ENCODE measurements at regions not wholly inside any gene's neighbourhood (a gene's known extent, or its start where the extent isn't known, plus 50 kb on each side); places are given as distances from the start of the nearest gene placed in this dataset.
A peak's percentile ranks its signal among the peaks of the same experiment; 100 is the strongest.

GRCh38 chr6:27183060-27183832 is 64.3 kb upstream of the PRSS16 start:
- H3K9ac ChIP-seq (ENCODE audit: low read length): no peak overlapping the region
- no peaks in the 10 kb centered on the region for H3K9me2 ChIP-seq (ENCODE audit: low read depth, low read length)
- no peak overlapping the region for H3K4me3 ChIP-seq (ENCODE audit: low read depth, low read length, poor library complexity, severe bottlenecking)
- H3K27ac ChIP-seq (ENCODE audit: low read depth, low read length, poor library complexity, severe bottlenecking): no peak overlapping the region
- H3K79me2 ChIP-seq (ENCODE audit: insufficient read depth, low read length): no peaks in the 10 kb centered on the region
- TF ChIP-seq EZH2 (IDR thresholded peaks at IDR 0.05; ENCODE audit: borderline replicate concordance, low read length) (no peak), CTCF (IDR thresholded peaks at IDR 0.05; ENCODE audit: low read length) (peak; percentile 27; the same call in 1 of the 2 replicates)
- H3K36me3 ChIP-seq (ENCODE audit: insufficient read depth, low read length): no peaks in the 10 kb centered on the region
- no peaks in the 10 kb centered on the region for H3K9me3 ChIP-seq (ENCODE audit: low read length)
- no peak overlapping the region for H3K4me2 ChIP-seq (ENCODE audit: low read length)
- no peaks in the 10 kb centered on the region for H4K20me1 ChIP-seq (ENCODE audit: insufficient read depth, low read length)
- H3K27me3 ChIP-seq (ENCODE audit: insufficient read depth, low read length): no peaks in the 10 kb centered on the region
- no peaks in the 10 kb centered on the region for H3F3A ChIP-seq (ENCODE audit: insufficient read depth, low read length)
- peaks cover 9% of the 10 kb centered on the region for H3K4me1 ChIP-seq (ENCODE audit: insufficient read depth, low read length, severe bottlenecking)
- no peak overlapping the region for H2AFZ ChIP-seq (ENCODE audit: low read length)

- Histone ChIP-seq H3K4me3 (ENCODE audit: low read depth, low read length, poor library complexity, severe bottlenecking) (peak overlapping the region; percentile 64), H3K27ac (ENCODE audit: low read depth, low read length, poor library complexity, severe bottlenecking) (no peak overlapping the region)
Observed at GRCh38 chr6:27187231-27188060, 60.1 kb upstream of the PRSS16 start.

More at GRCh38 chr6:27187231-27188060, 60.1 kb upstream of the PRSS16 start:
- no peaks in the 10 kb centered on the region for H3K79me2 ChIP-seq (ENCODE audit: insufficient read depth, low read length)
- H3K36me3 ChIP-seq (ENCODE audit: insufficient read depth, low read length): no peaks in the 10 kb centered on the region
- H3K9me2 ChIP-seq (ENCODE audit: low read depth, low read length): no peaks in the 10 kb centered on the region
- H3K27me3 ChIP-seq (ENCODE audit: insufficient read depth, low read length): no peaks in the 10 kb centered on the region
- TF ChIP-seq EZH2 (IDR thresholded peaks at IDR 0.05; ENCODE audit: borderline replicate concordance, low read length) (no peak), CTCF (IDR thresholded peaks at IDR 0.05; ENCODE audit: low read length) (no peak)
- H4K20me1 ChIP-seq (ENCODE audit: insufficient read depth, low read length): no peaks in the 10 kb centered on the region
- peak overlapping the region; percentile 67 for H3K4me2 ChIP-seq (ENCODE audit: low read length)
- H3K9ac ChIP-seq (ENCODE audit: low read length): peak overlapping the region; percentile 66
- H3K4me1 ChIP-seq (ENCODE audit: insufficient read depth, low read length, severe bottlenecking): peaks cover 8% of the 10 kb centered on the region
- peak overlapping the region; percentile 23 for H2AFZ ChIP-seq (ENCODE audit: low read length)
- no peaks in the 10 kb centered on the region for H3F3A ChIP-seq (ENCODE audit: insufficient read depth, low read length)
- no peaks in the 10 kb centered on the region for H3K9me3 ChIP-seq (ENCODE audit: low read length)

Data from OCI-LY1 (cell line).